ENCODE measurements at regions not wholly inside any gene's neighbourhood (a gene's known extent, or its start where the extent isn't known, plus 50 kb on each side); places are given as distances from the start of the nearest gene placed in this dataset.

GRCh38 chr5:165152058-165152457 is 1646.6 kb downstream of the MAT2B start:
- DNase-seq, result no peak

GRCh38 chr5:165157219-165157618 is 1651.8 kb downstream of the MAT2B start:
- DNase-seq, result no peak

- DNase-seq, result no peak
Observed at GRCh38 chr5:165161204-165161603, 1655.8 kb downstream of the MAT2B start.

GRCh38 chr5:165163861-165164260 is 1658.4 kb downstream of the MAT2B start:
- DNase-seq, result no peak

GRCh38 chr5:165173651-165174050 is 1668.2 kb downstream of the MAT2B start:
- no peak for DNase-seq

- DNase-seq, result no peak
Observed at GRCh38 chr5:165175041-165175440, 1669.6 kb downstream of the MAT2B start.

- no peak for DNase-seq
Observed at GRCh38 chr5:165184183-165184582, 1678.8 kb downstream of the MAT2B start.

GRCh38 chr5:165185716-165186115 is 1680.3 kb downstream of the MAT2B start:
- no peak for DNase-seq

- no peak for DNase-seq
Observed at GRCh38 chr5:165187815-165188214, 1682.4 kb downstream of the MAT2B start.

- no peak for DNase-seq
Observed at GRCh38 chr5:165188556-165189175, 1683.2 kb downstream of the MAT2B start.

GRCh38 chr5:165196961-165197360 is 1691.5 kb downstream of the MAT2B start:
- no peak for DNase-seq

- DNase-seq, result no peak
Observed at GRCh38 chr5:165201369-165201768, 1696.0 kb downstream of the MAT2B start.

- no peak for DNase-seq
Observed at GRCh38 chr5:165201771-165202518, 1696.5 kb downstream of the MAT2B start.

GRCh38 chr5:165202519-165202910 is 1697.1 kb downstream of the MAT2B start:
- DNase-seq, result no peak

- no peak for DNase-seq
Observed at GRCh38 chr5:165209101-165209727, 1703.8 kb downstream of the MAT2B start.

- no peak for DNase-seq
Observed at GRCh38 chr5:165224366-165225045, 1719.1 kb downstream of the MAT2B start.

GRCh38 chr5:165227515-165227914 is 1722.1 kb downstream of the MAT2B start:
- no peak for DNase-seq

GRCh38 chr5:165228184-165228583 is 1722.8 kb downstream of the MAT2B start:
- no peak for DNase-seq

GRCh38 chr5:165231821-165232508 is 1726.5 kb downstream of the MAT2B start:
- DNase-seq, result no peak

GRCh38 chr5:165232509-165233028 is 1727.2 kb downstream of the MAT2B start:
- DNase-seq, result no peak

- DNase-seq, result no peak
Observed at GRCh38 chr5:165241811-165242210, 1736.4 kb downstream of the MAT2B start.

GRCh38 chr5:165242646-165243045 is 1737.2 kb downstream of the MAT2B start:
- no peak for DNase-seq

GRCh38 chr5:165244407-165244806 is 1739.0 kb downstream of the MAT2B start:
- DNase-seq, result no peak
